ENCODE measurements at regions not wholly inside any gene's neighbourhood (a gene's known extent, or its start where the extent isn't known, plus 50 kb on each side); places are given as distances from the start of the nearest gene placed in this dataset.

GRCh38 chr21:9772348-9772672, 749.1 kb upstream of the TPTE start:
- no peak for TF ChIP-seq CTCF (IDR thresholded peaks at IDR 0.05)
- TF ChIP-seq POLR2A (IDR thresholded peaks at IDR 0.05) = no peak
